BJ (cell line): ENCODE measurements at regions not wholly inside any gene's neighbourhood (a gene's known extent, or its start where the extent isn't known, plus 50 kb on each side); places are given as distances from the start of the nearest gene placed in this dataset.

Experiments
- CTCF ChIA-PET: fragments of 350-600 bp; formaldehyde crosslinking; extraction: SDS; loops from one replicate; lab custom pipeline; 2021; ENCODE audit warnings: antibody characterized with exemption, inconsistent platforms; lab: Yijun Ruan, JAX
- POLR2A ChIA-PET: fragments of 300-600 bp; sonication (Branson Sonifier 250); formaldehyde crosslinking; extraction: SDS; loops from one replicate; lab custom pipeline; 2021; ENCODE audit warnings: antibody characterized with exemption; lab: Charles Lee
- DNase-seq: peaks from one replicate; pipeline ENCODE4 v3.0.0-alpha.2; 2011; ENCODE audit warnings: low read depth
- H3K27me3 ChIP-seq: 2 replicates; pipeline ENCODE4 v1.6.0; 2011; ENCODE audit warnings: low read length; ENCODE audit not compliant: control insufficient read depth, insufficient read depth
- H3K36me3 ChIP-seq: 2 replicates; pipeline ENCODE4 v1.5.1; 2011; ENCODE audit warnings: low read length; ENCODE audit not compliant: control insufficient read depth, insufficient read depth
- H3K4me3 ChIP-seq: 2 replicates; pipeline ENCODE4 v1.5.1; 2011; ENCODE audit warnings: low read depth, mild to moderate bottlenecking, control low read depth, low read length
- CTCF ChIP-seq: IDR thresholded peaks from 2 replicates; pipeline ENCODE4 v1.5.1; 2011; ENCODE audit warnings: low read depth, mild to moderate bottlenecking, control low read depth, inconsistent platforms, low read length, moderate library complexity; ENCODE audit not compliant: insufficient read depth

DNA sequence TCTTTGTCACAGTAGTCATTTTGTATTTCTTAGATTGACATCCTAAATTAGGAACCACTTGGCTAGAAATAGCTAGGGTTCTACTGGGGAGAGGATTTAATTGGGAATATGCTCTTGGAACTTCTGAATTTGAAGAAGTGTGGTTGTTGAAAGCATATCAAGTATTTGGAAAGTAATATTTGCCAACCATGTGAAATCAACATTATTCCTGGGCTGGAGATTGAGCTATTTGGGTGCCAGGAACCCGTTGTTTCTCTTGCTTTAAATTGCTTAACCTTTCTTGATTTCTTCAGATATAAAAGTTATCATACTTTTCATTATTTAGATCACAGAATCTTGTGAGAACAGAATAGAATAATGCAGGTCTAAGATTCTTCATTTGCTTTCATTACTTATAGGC, 178.4 kb upstream of the ELL2 start:
- POLR2A ChIA-PET, result no interaction called here
- CTCF ChIA-PET, result interaction anchor here (2.8 kb wide), 1 partner anchor 196 kb away, joined by 9 read pairs; no protein-coding TSS in a partner anchor

GRCh38 chr5:96134886-96135285, 173.2 kb upstream of the ELL2 start:
- TF ChIP-seq CTCF, result no peak
- Histone ChIP-seq H3K4me3 (no peak overlapping the region), H3K36me3 (no peaks in the 10 kb centered on the region), H3K27me3 (no peaks in the 10 kb centered on the region)
- no peak for DNase-seq
- POLR2A ChIA-PET, result no interaction called here
- CTCF ChIA-PET, result interaction anchor here (1.3 kb wide), 1 partner anchor 174 kb away, joined by 3 read pairs; the partner anchor contains the start of gene ELL2

More for the DNA sequence above, 178.4 kb upstream of the ELL2 start:
- H3K4me3 ChIP-seq, result no peak overlapping the region
- H3K27me3 ChIP-seq, result no peaks in the 10 kb centered on the region
- DNase-seq, result no peak
- TF ChIP-seq CTCF, result no peak
- H3K36me3 ChIP-seq, result no peaks in the 10 kb centered on the region

- no peaks in the 10 kb centered on the region for H3K27me3 ChIP-seq
- DNase-seq, result no peak
- TF ChIP-seq CTCF, result no peak
- POLR2A ChIA-PET, result no interaction called here
- no peaks in the 10 kb centered on the region for H3K36me3 ChIP-seq
- no peak overlapping the region for H3K4me3 ChIP-seq
- CTCF ChIA-PET, result interaction anchor here (1.0 kb wide), 1 partner anchor 191 kb away, joined by 3 read pairs; no protein-coding TSS in a partner anchor
These were observed 171.9 kb upstream of the ELL2 start for GRCh38 chr5:96133341-96134079.

- Histone ChIP-seq H3K27me3 (no peaks in the 10 kb centered on the region), H3K4me3 (no peak overlapping the region), H3K36me3 (no peaks in the 10 kb centered on the region)
- POLR2A ChIA-PET, result no interaction called here
- TF ChIP-seq CTCF, result no peak
- CTCF ChIA-PET, result interaction anchor here (0.8 kb wide), 1 partner anchor 14 kb away, joined by 3 read pairs; no protein-coding TSS in a partner anchor
- DNase-seq, result no peak
These were observed 167.6 kb upstream of the ELL2 start for GRCh38 chr5:96129276-96129675.

DNA sequence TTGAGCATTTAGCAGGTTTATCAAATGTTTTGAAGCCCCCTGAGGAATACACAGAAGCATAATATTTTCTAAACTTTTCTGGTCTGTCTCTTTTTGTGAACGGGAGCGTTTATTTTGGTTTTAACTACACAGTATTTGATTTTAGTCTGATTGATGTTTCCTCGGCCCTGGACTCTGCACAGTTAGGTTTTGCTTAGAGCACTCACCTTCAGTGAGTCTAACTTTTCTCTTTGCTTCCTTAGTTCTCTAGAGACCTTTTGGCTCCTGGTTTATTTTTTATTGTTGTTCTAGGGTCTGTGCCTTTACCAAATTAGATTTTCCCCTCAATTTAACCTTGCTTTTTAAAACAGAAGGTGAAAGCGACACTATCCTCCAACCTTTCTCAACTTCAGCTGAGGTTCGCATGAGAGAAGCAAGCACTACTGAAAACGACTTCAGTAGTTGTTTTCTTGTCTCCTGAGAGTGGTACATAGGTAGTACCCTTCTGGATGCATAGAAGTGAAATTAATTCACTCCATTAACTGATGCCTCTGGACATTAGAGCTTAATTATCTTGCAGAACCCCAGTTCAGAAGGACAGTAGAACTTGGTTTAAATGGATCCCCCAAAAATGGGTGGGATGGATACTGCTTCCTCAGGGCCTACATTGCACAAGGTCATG, 166.7 kb upstream of the ELL2 start:
- ChIA-PET CTCF (interaction anchor here (0.8 kb wide), 1 partner anchor 13 kb away, joined by 3 read pairs; no protein-coding TSS in a partner anchor), POLR2A (no interaction called here)
- no peak overlapping the region for H3K4me3 ChIP-seq
- DNase-seq, result no peak
- TF ChIP-seq CTCF, result no peak
- H3K27me3 ChIP-seq, result no peaks in the 10 kb centered on the region
- H3K36me3 ChIP-seq, result no peaks in the 10 kb centered on the region
